Activated CD4-positive, alpha-beta T cell treated with anti-CD3 and anti-CD28 coated beads, Interleukin-2, amount 10 ng/mL, durations not matched to agents 7 days and 5 days (primary cell): ENCODE measurements at regions not wholly inside any gene's neighbourhood (a gene's known extent, or its start where the extent isn't known, plus 50 kb on each side); places are given as distances from the start of the nearest gene placed in this dataset.

Experiments used
- CTCF ChIA-PET: fragments of 350-600 bp; sonication (Branson Sonifier 250); formaldehyde crosslinking; loops from one replicate; lab custom pipeline; 2021; ENCODE audit warnings: antibody characterized with exemption; lab: Charles Lee
- POLR2A ChIA-PET: fragments of 350-600 bp; sonication (Branson Sonifier 250); formaldehyde crosslinking; loops from one replicate; lab custom pipeline; 2021; ENCODE audit warnings: antibody characterized with exemption; lab: Charles Lee
- DNase-seq: peaks from one replicate; pipeline ENCODE4 v3.0.0-alpha.2; 2020
- H3K27ac Mint-ChIP-seq: one replicate; pipeline ENCODE4 v1.8.0; 2021; ENCODE audit warnings: mild to moderate bottlenecking, moderate library complexity, mixed read lengths
- H3K27me3 Mint-ChIP-seq: one replicate; pipeline ENCODE4 v1.8.0; 2021; ENCODE audit warnings: mixed read lengths
- H3K36me3 Mint-ChIP-seq: one replicate; pipeline ENCODE4 v1.8.0; 2021; ENCODE audit warnings: low read depth, mixed read lengths
- H3K4me1 Mint-ChIP-seq: one replicate; pipeline ENCODE4 v1.8.0; 2021; ENCODE audit warnings: mixed read lengths
- H3K4me3 Mint-ChIP-seq: one replicate; pipeline ENCODE4 v1.8.0; 2021; ENCODE audit warnings: mild to moderate bottlenecking, moderate library complexity, mixed read lengths
- H3K9me3 Mint-ChIP-seq: one replicate; pipeline ENCODE4 v1.8.0; 2021; ENCODE audit warnings: mixed read lengths

DNA sequence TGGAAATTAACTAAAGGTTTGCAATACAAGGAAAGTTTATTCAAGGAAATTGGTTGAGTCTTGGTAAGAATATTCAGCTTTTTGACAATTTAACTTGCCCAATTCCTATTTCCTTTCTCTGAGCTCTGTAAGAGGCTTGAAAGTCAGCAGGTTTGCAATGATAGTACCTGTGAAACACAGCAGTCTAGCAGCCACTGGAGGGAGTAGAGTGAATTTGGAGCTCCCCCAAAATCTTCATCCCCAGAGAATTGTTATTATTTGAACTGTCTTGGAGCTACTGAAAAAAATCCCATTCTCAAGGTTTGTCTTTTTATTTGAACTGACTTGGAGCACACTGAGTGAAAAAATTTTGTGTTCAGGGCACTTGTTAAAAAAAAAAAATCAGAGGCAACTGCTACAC, 654.2 kb upstream of the PKN2 start:
- H3K9me3 Mint-ChIP-seq = no peaks in the 10 kb centered on the region
- no peaks in the 10 kb centered on the region for H3K4me1 Mint-ChIP-seq
- no peak for DNase-seq
- ChIA-PET POLR2A (no interaction called here), CTCF (no interaction called here)
- no peak overlapping the region for H3K4me3 Mint-ChIP-seq
- H3K27me3 Mint-ChIP-seq = peaks cover 4% of the 10 kb centered on the region
- no peak overlapping the region for H3K27ac Mint-ChIP-seq
- H3K36me3 Mint-ChIP-seq = no peaks in the 10 kb centered on the region

DNA sequence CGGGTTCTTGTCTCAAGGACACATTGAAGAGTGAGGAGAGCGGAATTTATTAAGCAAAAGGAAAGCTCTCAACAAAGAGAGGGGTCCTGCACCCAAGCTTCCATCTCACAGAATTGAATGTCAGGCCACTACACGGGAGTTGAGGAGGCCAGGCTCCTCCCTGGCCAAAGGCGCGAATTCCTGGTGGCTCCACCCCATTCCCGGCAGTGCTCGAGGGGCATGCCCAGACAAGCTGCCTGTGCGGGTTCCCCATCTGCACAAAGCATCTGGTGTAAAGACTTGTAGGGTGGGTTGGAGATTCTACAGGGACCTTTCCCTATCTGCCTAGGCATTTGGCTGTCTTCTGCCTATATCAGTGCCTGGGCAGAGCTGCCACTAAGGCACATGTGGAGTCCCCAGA, 648.5 kb upstream of the PKN2 start:
- Mint-ChIP-seq H3K9me3 (peaks cover 3% of the 10 kb centered on the region), H3K4me1 (no peaks in the 10 kb centered on the region), H3K36me3 (no peaks in the 10 kb centered on the region), H3K27ac (no peak overlapping the region), H3K27me3 (peaks cover 2% of the 10 kb centered on the region), H3K4me3 (no peak overlapping the region)
- DNase-seq = no peak
- CTCF ChIA-PET = no interaction called here
- POLR2A ChIA-PET = no interaction called here

- CTCF ChIA-PET = no interaction called here
- Mint-ChIP-seq H3K4me1 (no peaks in the 10 kb centered on the region), H3K4me3 (no peak overlapping the region), H3K9me3 (peaks cover 3% of the 10 kb centered on the region), H3K36me3 (no peaks in the 10 kb centered on the region), H3K27me3 (peaks cover 2% of the 10 kb centered on the region), H3K27ac (no peak overlapping the region)
- POLR2A ChIA-PET = no interaction called here
- no peak for DNase-seq
Observed at GRCh38 chr1:88036345-88037014, 647.6 kb upstream of the PKN2 start.

- H3K27me3 Mint-ChIP-seq = peaks cover 4% of the 10 kb centered on the region
- no peak overlapping the region for H3K4me3 Mint-ChIP-seq
- H3K36me3 Mint-ChIP-seq = no peaks in the 10 kb centered on the region
- CTCF ChIA-PET = no interaction called here
- H3K27ac Mint-ChIP-seq = no peak overlapping the region
- DNase-seq = no peak
- POLR2A ChIA-PET = no interaction called here
- peaks cover 3% of the 10 kb centered on the region for H3K9me3 Mint-ChIP-seq
- H3K4me1 Mint-ChIP-seq = no peaks in the 10 kb centered on the region
Observed at GRCh38 chr1:88039240-88039639, 644.8 kb upstream of the PKN2 start.

DNA sequence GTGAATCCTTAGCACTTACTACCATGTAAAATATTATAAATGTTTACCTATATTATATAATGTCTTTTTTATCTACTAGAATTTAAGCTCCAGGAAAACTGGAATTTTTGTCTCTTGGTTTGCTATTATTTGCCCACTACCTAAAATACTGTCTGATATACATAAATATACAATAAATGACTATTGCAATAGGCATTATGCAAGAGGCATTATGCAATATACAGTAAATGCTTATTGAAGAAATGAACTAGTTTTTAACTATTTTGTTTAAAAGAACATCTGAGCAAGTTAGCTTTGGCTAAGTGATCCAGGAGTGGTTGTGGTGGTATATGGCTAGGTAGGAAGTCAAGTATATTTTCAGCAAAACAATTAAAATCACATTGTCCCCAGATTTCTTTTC, 640.2 kb upstream of the PKN2 start:
- POLR2A ChIA-PET = no interaction called here
- Mint-ChIP-seq H3K36me3 (no peaks in the 10 kb centered on the region), H3K27ac (no peak overlapping the region), H3K9me3 (peaks cover 3% of the 10 kb centered on the region), H3K27me3 (peaks cover 4% of the 10 kb centered on the region), H3K4me1 (no peaks in the 10 kb centered on the region), H3K4me3 (no peak overlapping the region)
- CTCF ChIA-PET = no interaction called here
- DNase-seq = no peak

DNA sequence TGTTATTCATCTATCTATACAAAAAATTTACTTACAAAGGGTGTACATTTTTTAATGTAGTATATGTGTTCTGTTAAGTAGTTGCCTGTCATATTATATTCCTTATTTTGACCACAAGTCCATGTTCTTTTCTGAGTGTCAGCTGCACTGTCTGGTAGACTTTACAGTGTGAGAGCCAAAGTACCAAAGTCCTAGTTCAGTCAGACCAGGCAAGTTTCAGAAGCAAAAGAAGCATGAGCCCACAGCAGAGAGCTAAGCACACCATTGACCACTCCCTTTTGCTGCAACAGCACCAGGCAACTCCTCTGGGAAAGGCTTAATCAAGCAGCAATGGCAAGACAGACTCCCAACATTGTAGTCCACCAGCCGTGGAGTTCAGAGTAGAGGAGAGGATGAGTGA, 631.9 kb upstream of the PKN2 start:
- CTCF ChIA-PET = no interaction called here
- H3K4me3 Mint-ChIP-seq = no peak overlapping the region
- POLR2A ChIA-PET = no interaction called here
- no peak overlapping the region for H3K27ac Mint-ChIP-seq
- DNase-seq = no peak
- no peaks in the 10 kb centered on the region for H3K27me3 Mint-ChIP-seq
- no peaks in the 10 kb centered on the region for H3K9me3 Mint-ChIP-seq
- no peaks in the 10 kb centered on the region for H3K36me3 Mint-ChIP-seq
- H3K4me1 Mint-ChIP-seq = no peaks in the 10 kb centered on the region

DNA sequence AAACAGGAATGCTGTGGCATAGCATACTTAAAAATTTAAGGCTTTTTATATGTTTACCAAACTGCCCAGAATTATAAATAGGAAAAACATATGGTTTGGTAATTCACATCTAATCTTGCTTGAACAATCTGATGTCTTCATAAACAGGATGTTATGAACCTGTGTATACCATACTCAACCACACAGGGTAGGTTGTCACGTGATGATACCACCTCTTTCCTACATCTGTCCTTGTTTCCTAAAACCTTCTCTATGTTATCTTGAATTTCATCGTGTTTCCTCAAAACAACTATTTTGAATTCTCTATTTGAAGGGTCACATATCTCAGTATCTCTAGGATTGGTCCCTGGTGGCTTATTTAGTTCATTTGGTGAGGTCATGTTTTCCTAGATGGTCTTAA, 631.0 kb upstream of the PKN2 start:
- no peaks in the 10 kb centered on the region for H3K4me1 Mint-ChIP-seq
- H3K27me3 Mint-ChIP-seq = no peaks in the 10 kb centered on the region
- no peak overlapping the region for H3K4me3 Mint-ChIP-seq
- POLR2A ChIA-PET = no interaction called here
- DNase-seq = no peak
- H3K27ac Mint-ChIP-seq = no peak overlapping the region
- CTCF ChIA-PET = no interaction called here
- no peaks in the 10 kb centered on the region for H3K9me3 Mint-ChIP-seq
- H3K36me3 Mint-ChIP-seq = no peaks in the 10 kb centered on the region

- ChIA-PET CTCF (no interaction called here), POLR2A (no interaction called here)
- no peak for DNase-seq
- no peak overlapping the region for H3K27ac Mint-ChIP-seq
- no peaks in the 10 kb centered on the region for H3K27me3 Mint-ChIP-seq
- H3K4me3 Mint-ChIP-seq = no peak overlapping the region
- H3K36me3 Mint-ChIP-seq = no peaks in the 10 kb centered on the region
- H3K4me1 Mint-ChIP-seq = no peaks in the 10 kb centered on the region
- no peaks in the 10 kb centered on the region for H3K9me3 Mint-ChIP-seq
Observed at GRCh38 chr1:88056881-88057280, 627.2 kb upstream of the PKN2 start.

DNA sequence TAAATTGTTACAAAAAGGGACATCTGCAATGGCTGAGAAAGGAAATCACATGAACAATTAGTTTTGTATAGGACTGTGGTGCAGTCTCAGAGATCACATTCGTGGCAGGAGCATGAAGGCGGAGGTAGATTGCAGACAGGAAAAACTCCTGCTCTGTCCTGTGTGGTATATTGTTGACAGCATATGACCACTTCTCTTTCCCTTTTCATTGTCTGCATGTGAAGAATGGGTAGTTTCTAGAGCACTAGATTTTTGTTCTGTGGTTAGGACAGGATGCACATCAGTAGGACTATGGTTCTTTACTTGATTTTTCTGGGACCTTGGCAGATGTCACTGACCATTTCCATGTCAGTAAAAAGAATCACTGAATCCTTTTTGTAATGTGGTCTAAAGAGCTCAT, 625.9 kb upstream of the PKN2 start:
- no peaks in the 10 kb centered on the region for H3K36me3 Mint-ChIP-seq
- no peaks in the 10 kb centered on the region for H3K27me3 Mint-ChIP-seq
- H3K9me3 Mint-ChIP-seq = no peaks in the 10 kb centered on the region
- no peaks in the 10 kb centered on the region for H3K4me1 Mint-ChIP-seq
- no peak for DNase-seq
- no peak overlapping the region for H3K4me3 Mint-ChIP-seq
- POLR2A ChIA-PET = no interaction called here
- H3K27ac Mint-ChIP-seq = no peak overlapping the region
- CTCF ChIA-PET = no interaction called here

- CTCF ChIA-PET = no interaction called here
- Mint-ChIP-seq H3K27me3 (no peaks in the 10 kb centered on the region), H3K27ac (no peak overlapping the region), H3K4me3 (no peak overlapping the region), H3K9me3 (no peaks in the 10 kb centered on the region), H3K4me1 (no peaks in the 10 kb centered on the region), H3K36me3 (no peaks in the 10 kb centered on the region)
- POLR2A ChIA-PET = no interaction called here
- DNase-seq = no peak
Observed at GRCh38 chr1:88060112-88060673, 623.9 kb upstream of the PKN2 start.

DNA sequence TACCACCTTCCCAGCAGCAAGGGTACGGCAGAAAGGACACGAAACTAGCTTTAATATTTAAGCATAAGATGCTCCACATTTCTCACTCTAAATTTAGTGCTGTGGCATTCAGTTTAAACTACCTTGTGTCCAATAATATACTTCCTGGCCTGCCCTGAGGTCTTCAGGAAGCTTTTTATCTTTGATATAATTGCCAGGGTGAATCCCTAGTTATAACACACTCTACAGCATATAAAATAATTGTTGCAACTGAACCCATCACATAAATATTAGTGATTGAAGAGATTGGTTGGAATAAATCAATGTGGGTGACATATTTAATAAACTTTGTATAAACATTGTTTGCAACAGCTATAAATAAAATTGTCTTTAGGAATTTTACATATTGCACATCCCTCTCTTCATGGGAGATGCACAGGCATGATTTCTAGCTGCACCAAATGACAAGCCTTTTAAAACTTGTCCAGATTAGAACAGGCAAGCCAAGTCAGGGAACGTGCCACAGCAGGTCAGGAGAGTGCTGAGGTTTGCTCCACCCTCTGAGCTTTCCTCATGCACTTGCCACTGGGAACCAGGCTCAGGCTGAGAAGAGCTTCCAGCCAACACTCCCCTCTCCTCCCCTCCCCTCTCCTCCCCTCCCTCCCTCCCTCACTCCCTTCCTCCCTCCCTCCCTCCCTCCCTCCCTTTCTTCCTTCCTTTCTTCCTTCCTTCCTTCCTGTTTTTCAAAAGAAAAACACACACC, 623.2 kb upstream of the PKN2 start:
- Mint-ChIP-seq H3K4me3 (no peak overlapping the region), H3K9me3 (no peaks in the 10 kb centered on the region), H3K4me1 (no peaks in the 10 kb centered on the region), H3K27ac (no peak overlapping the region), H3K36me3 (no peaks in the 10 kb centered on the region), H3K27me3 (peaks cover 3% of the 10 kb centered on the region)
- POLR2A ChIA-PET = no interaction called here
- CTCF ChIA-PET = no interaction called here
- no peak for DNase-seq

DNA sequence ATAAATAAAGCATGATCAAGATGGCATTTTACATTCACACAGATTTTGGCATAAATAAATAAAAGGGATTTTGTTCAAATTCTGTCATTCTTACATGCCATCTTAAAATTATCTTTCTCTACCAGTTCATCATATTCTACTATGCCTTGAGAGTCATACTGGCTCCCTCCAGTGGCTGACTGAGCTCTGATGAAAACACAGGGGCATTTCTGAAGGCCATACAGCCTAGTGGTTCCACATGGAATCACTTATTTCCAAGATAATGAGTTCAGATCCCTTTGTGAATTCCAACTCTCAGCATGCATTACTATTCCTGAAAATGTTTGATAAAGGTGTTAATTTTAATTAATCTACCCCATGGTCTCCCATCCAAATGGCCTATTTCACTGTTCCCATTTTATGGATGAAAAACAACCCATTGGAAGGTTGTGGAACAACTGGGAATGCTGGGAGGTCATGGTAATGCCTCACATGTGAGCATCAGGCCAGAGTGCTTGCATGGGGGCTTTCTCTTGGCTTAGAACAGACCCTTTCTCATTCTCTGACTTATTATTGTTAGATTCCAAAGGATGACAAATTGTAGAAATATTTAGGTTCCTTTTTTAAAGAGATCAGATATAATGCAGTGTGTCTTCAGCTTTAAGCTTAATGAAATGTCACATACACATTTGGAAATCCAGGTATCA, 622.4 kb upstream of the PKN2 start:
- H3K9me3 Mint-ChIP-seq = no peaks in the 10 kb centered on the region
- H3K27ac Mint-ChIP-seq = no peak overlapping the region
- ChIA-PET POLR2A (no interaction called here), CTCF (no interaction called here)
- peak; percentile 22 for DNase-seq
- peaks cover 3% of the 10 kb centered on the region for H3K27me3 Mint-ChIP-seq
- no peaks in the 10 kb centered on the region for H3K36me3 Mint-ChIP-seq
- no peaks in the 10 kb centered on the region for H3K4me1 Mint-ChIP-seq
- no peak overlapping the region for H3K4me3 Mint-ChIP-seq

GRCh38 chr1:88062650-88063153, 621.4 kb upstream of the PKN2 start:
- H3K4me1 Mint-ChIP-seq = no peaks in the 10 kb centered on the region
- no peaks in the 10 kb centered on the region for H3K9me3 Mint-ChIP-seq
- H3K4me3 Mint-ChIP-seq = no peak overlapping the region
- peaks cover 3% of the 10 kb centered on the region for H3K27me3 Mint-ChIP-seq
- no peak for DNase-seq
- no peak overlapping the region for H3K27ac Mint-ChIP-seq
- POLR2A ChIA-PET = no interaction called here
- CTCF ChIA-PET = no interaction called here
- no peaks in the 10 kb centered on the region for H3K36me3 Mint-ChIP-seq
